SW480 (cell line): ENCODE measurements at regions not wholly inside any gene's neighbourhood (a gene's known extent, or its start where the extent isn't known, plus 50 kb on each side); places are given as distances from the start of the nearest gene placed in this dataset.
"Not testable (repeated sequence)": the region's sequence is repeated elsewhere in the genome, so short reads cannot be mapped to it uniquely, and the experiment has no call there.

Experiments
- DNase-seq: peaks from one replicate; pipeline ENCODE4 v3.0.0-alpha.2; 2016; ENCODE audit warnings: low spot score

- no peak for DNase-seq
These were observed 924.4 kb upstream of the NXPH2 start for GRCh38 chr2:139704606-139705005.

- no peak for DNase-seq
These were observed 914.1 kb upstream of the NXPH2 start for GRCh38 chr2:139694327-139694726.

GRCh38 chr2:139686205-139686604 lies 906.0 kb upstream of the NXPH2 start:
- no peak for DNase-seq

- DNase-seq: no peak
These were observed 905.1 kb upstream of the NXPH2 start for GRCh38 chr2:139685090-139685983.

GRCh38 chr2:139684286-139684860 lies 904.2 kb upstream of the NXPH2 start:
- no peak for DNase-seq

GRCh38 chr2:139674577-139674976 lies 894.4 kb upstream of the NXPH2 start:
- no peak for DNase-seq

- DNase-seq: not testable (repeated sequence)
These were observed 893.3 kb upstream of the NXPH2 start for GRCh38 chr2:139673447-139673846.

GRCh38 chr2:139669675-139670074 lies 889.5 kb upstream of the NXPH2 start:
- DNase-seq: no peak

GRCh38 chr2:139652385-139652784 lies 872.2 kb upstream of the NXPH2 start:
- no peak for DNase-seq

GRCh38 chr2:139645617-139646016 lies 865.4 kb upstream of the NXPH2 start:
- no peak for DNase-seq

- DNase-seq: no peak
These were observed 862.9 kb upstream of the NXPH2 start for GRCh38 chr2:139643139-139643538.

- no peak for DNase-seq
These were observed 851.8 kb upstream of the NXPH2 start for GRCh38 chr2:139631966-139632365.

GRCh38 chr2:139628931-139629330 lies 848.7 kb upstream of the NXPH2 start:
- DNase-seq: no peak

- no peak for DNase-seq
These were observed 845.9 kb upstream of the NXPH2 start for GRCh38 chr2:139626128-139626527.

- no peak for DNase-seq
These were observed 842.5 kb upstream of the NXPH2 start for GRCh38 chr2:139622691-139623090.

- DNase-seq: no peak
These were observed 837.6 kb upstream of the NXPH2 start for GRCh38 chr2:139617747-139618146.

GRCh38 chr2:139613264-139613663 lies 833.1 kb upstream of the NXPH2 start:
- no peak for DNase-seq

GRCh38 chr2:139610512-139610911 lies 830.3 kb upstream of the NXPH2 start:
- DNase-seq: no peak

- no peak for DNase-seq
These were observed 828.9 kb upstream of the NXPH2 start for GRCh38 chr2:139609109-139609508.

GRCh38 chr2:139605668-139606067 lies 825.5 kb upstream of the NXPH2 start:
- DNase-seq: no peak

GRCh38 chr2:139600166-139600565 lies 820.0 kb upstream of the NXPH2 start:
- no peak for DNase-seq

GRCh38 chr2:139585101-139585500 lies 804.9 kb upstream of the NXPH2 start:
- no peak for DNase-seq

GRCh38 chr2:139574371-139574770 lies 794.2 kb upstream of the NXPH2 start:
- no peak for DNase-seq

- no peak for DNase-seq
These were observed 776.6 kb upstream of the NXPH2 start for GRCh38 chr2:139556789-139557188.
